ENCODE measurements at regions not wholly inside any gene's neighbourhood (a gene's known extent, or its start where the extent isn't known, plus 50 kb on each side); places are given as distances from the start of the nearest gene placed in this dataset.
"Not testable (repeated sequence)": the region's sequence is repeated elsewhere in the genome, so short reads cannot be mapped to it uniquely, and the experiment has no call there.

GRCh38 chr14:105993814-105994213, 467.4 kb downstream of the TMEM121 start:
- H3K4me3 ChIP-seq (ENCODE audit: low read depth, low read length) = no peak overlapping the region
- DNase-seq (ENCODE audit: low read depth) = no peak
- no peak for TF ChIP-seq CTCF (IDR thresholded peaks at IDR 0.05; ENCODE audit: control insufficient read depth, extremely low read depth, insufficient read depth)

DNA sequence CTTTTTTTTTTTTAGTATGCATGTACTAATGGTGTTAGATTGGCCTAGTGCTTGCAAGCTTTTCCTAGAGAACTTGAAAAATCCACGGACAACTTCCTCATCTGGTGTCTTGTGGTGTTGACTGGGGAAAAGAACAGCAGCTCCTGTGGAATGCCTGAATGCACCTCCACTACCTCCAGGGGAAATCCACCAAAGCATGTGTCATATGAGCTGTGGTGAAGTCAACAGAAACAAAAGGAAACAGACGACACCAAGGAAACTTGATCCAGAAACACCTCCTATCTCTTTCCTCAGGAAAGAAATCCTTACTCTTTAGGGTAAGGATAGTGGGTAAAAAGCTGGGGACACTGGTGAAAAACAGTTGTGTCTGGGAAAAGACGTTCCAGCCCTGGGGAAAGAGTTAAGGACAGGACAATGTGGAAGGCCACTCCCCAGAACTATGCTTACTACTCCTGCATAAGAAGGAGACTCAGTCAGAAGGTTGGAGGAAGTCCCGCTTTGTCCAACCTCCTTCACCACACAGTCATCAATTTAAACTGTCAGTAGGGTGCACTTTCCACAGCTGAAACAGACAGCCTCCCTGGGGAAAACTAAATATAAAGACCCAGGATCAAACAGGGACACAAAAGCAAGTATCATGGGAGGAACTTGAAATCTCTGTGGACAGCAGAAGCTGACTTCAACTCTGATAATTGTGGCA, 468.8 kb downstream of the TMEM121 start:
- DNase-seq (ENCODE audit: low read depth); H3K4me3 ChIP-seq (ENCODE audit: low read depth, low read length): not testable (repeated sequence)

DNA sequence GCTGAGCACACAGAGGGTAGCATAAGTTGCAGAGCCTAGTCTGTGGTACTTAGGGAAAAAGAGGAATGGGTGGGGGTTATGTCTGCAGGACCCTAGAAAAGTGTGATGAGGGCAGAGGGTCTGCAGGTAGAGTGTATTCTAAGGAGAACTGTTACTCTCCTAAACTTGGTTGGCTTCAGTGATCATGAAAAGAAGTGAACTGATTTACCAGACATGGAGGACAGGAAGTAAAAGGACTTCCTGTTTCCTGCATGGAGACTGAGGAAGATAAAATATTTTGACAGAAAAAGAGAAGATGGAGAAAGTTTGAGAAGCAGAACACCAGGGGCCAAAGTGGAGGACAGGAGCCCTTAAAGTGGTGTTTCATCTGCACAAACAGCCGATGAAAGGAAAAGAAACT, 472.2 kb downstream of the TMEM121 start:
- not testable (repeated sequence) for H3K4me3 ChIP-seq (ENCODE audit: low read depth, low read length); DNase-seq (ENCODE audit: low read depth)

DNA sequence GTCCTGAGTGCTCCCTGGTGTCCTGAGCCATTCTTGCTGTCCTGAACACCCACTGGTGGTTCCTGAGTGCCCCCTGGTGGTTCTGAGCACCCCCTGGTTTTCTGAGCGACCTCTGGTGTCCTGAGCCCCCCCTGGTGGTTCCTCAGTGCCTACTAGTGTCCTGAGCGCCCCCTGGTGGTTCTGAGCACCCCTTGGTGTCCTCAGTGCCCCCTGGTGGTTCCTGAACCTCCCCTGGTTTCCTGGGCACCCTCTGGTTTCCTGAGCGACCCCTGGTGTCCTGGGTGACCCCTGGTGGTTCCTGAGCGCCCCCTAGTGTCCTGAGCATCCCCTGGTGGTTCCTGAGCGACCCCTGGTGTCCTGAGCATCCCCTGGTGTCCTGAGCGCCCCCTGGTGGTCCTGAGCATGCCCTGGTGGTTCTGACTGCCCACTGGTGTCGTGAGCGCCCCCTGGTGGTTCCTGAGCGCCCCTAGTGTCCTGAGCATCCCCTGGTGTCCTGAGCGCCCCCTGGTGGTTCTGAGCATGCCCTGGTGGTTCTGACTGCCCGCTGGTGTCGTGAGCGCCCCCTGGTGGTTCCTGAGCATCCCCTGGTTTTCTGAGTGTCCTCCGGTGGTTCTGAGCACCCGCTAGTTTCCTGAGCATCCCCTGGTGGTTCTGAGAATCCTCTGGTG, 473.1 kb downstream of the TMEM121 start:
- no peak overlapping the region for H3K4me3 ChIP-seq (ENCODE audit: low read depth, low read length)
- DNase-seq (ENCODE audit: low read depth) = peak; percentile 23
- peak; percentile 60 for TF ChIP-seq CTCF (IDR thresholded peaks at IDR 0.05; ENCODE audit: control insufficient read depth, extremely low read depth, insufficient read depth)

GRCh38 chr14:106000029-106000511, 473.7 kb downstream of the TMEM121 start:
- DNase-seq (ENCODE audit: low read depth) = not testable (repeated sequence)

DNA sequence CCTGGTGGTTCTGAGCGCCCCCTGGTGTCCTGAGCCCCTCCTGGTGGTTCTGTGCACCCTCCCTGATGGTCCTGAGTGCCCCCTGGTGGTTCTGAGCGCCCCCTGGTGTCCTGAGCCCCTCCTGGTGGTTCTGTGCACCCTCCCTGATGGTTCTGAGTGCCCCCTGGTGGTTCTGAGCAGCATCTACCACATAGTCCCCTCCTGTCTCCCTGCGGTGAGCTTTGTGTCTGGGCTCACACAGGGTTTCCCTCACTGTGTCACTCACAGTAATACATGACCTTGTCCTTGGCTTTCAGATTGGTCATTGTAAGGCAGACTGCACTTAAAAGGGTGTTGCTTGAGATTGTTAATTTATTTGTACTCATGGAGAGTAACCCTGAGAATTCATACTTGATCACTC, 474.9 kb downstream of the TMEM121 start:
- not testable (repeated sequence) for DNase-seq (ENCODE audit: low read depth)
- peak; percentile 35 for TF ChIP-seq CTCF (IDR thresholded peaks at IDR 0.05; ENCODE audit: control insufficient read depth, extremely low read depth, insufficient read depth)

More at GRCh38 chr14:106000029-106000511, 473.7 kb downstream of the TMEM121 start:
- not testable (repeated sequence) for H3K4me3 ChIP-seq (ENCODE audit: low read depth, low read length)
- TF ChIP-seq CTCF (IDR thresholded peaks at IDR 0.05; ENCODE audit: control insufficient read depth, extremely low read depth, insufficient read depth) = peak; percentile 11; the same call in 1 of the 2 replicates

DNA sequence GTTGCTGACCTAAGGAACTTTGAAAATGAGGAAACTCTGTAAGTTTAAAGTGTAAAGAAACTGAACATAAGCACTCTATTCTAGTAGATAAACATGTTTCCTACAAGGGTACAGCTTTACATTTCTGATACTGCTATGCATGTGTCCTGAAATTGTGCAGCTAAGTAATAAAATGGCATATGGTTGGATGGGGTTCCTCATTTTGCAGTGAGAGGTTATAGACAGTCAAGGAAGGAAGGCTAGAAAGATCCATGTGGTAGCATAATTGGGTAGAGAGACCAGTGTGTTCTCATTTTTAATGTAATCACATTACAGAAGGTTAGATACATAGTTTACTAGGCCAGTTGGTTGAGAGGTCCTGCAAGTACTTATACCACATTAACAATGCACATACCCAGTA, 477.0 kb downstream of the TMEM121 start:
- no peak overlapping the region for H3K4me3 ChIP-seq (ENCODE audit: low read depth, low read length)
- DNase-seq (ENCODE audit: low read depth) = no peak
- no peak for TF ChIP-seq CTCF (IDR thresholded peaks at IDR 0.05; ENCODE audit: control insufficient read depth, extremely low read depth, insufficient read depth)

More for the DNA sequence above, 474.9 kb downstream of the TMEM121 start:
- H3K4me3 ChIP-seq (ENCODE audit: low read depth, low read length) = not testable (repeated sequence)

DNA sequence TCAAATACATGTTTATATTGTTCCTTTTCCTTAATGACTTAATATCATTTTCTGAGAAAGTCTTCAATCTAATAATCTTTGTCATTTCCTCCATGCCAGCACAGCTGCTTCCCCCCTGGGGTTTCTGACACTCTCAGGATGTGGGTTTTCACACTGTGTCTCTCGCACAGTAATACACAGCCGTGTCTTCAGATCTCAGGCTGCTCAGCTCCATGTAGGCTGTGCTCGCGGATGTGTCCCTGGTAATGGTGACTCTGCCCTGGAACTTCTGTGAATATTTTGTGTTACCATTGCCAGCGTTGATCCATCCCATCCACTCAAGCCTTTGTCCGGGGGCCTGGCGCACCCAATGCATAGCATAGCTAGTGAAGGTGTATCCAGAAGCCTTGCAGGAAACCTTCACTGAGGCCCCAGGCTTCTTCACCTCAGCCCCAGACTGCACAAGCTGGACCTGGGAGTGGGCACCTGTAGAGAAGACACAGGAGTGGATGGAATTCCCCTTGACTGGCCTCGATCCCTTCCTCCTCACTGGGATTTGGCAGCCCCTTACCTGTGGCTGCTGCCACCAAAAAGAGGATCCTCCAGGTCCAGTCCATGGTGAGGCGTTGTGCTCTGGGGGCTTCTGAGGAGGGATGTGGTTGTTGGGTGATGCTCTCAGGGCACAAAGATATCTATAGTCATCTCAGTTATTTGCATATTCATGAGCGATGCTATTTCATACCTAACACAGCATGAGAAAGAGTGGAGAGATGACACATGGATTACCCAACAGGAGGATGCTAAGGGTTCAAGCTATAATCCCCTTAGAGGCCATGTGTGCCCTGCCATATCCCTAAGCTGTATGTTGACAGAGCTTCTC, 478.8 kb downstream of the TMEM121 start:
- DNase-seq (ENCODE audit: low read depth); H3K4me3 ChIP-seq (ENCODE audit: low read depth, low read length): not testable (repeated sequence)
